NCI-H2171 (cell line): ENCODE measurements at regions not wholly inside any gene's neighbourhood (a gene's known extent, or its start where the extent isn't known, plus 50 kb on each side); places are given as distances from the start of the nearest gene placed in this dataset.
A peak's percentile ranks its signal among the peaks of the same experiment; 100 is the strongest.
"Not testable (repeated sequence)": the region's sequence is repeated elsewhere in the genome, so short reads cannot be mapped to it uniquely, and the experiment has no call there.

Experiments used
- DNase-seq: peaks from one replicate; lab custom pipeline; 2025; lab: John Stamatoyannopoulos, UW

DNA sequence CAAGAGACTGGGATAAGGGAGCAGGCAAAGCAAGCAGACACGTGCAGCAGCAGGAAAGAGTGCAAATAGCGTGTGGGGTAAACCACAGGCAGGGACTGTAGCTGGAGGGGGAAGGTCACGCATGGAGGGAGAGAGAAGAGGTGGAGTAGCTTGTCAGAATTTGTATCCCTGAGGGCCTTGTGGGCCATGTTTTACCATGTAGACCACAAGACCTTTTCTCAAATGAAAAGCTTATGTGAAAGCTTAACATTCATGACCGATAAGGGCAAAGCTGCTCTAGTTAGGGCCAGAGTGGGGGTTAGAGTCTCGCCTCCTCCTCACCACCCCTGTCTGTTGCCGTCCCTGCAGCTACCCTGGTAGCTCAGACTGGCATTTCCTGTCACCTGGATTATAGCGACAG, 152.9 kb upstream of the E2F7 start:
- DNase-seq = no peak

DNA sequence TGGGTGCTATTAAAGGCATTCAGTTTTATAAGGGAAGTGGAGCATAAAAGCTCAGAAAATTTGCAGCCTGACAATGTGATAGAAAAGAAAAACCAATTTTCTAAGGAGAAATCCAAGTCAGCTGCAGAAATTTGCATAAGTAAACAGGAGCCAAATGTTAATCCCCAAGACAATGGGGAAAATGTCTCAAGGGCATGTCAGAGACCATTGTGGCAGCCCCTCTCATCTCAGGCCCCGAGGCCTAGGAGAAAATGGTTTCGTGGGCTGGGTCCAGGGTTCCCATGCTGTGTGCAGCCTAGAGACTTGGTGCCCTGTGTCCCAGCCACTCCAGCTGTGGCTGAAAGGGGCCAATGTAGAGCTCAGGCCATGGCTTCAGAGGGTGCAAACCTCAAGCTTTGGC, 150.8 kb upstream of the E2F7 start:
- DNase-seq = not testable (repeated sequence)

- DNase-seq = no peak
Observed at GRCh38 chr12:77214136-77214535, 148.8 kb upstream of the E2F7 start.

DNA sequence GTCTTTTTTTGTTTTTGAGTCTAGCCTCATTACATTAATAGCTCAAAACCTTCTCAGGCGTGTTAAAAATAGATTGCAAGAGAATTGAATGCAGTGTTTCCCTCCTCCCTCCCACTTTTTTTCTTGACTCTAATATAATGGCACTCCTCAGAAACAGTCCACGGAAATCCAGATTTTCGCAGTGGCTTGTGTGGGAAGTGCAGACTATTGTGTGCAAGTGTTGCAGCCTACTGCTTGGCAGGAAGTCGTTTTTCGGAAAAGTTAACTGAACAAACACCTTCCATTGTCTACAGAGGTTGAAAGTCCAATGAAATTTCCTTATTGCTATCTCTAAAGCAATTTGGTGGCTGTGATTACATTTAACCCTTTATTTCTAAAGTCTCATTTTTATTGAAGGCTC, 147.9 kb upstream of the E2F7 start:
- DNase-seq = no peak

GRCh38 chr12:77210724-77211123, 145.4 kb upstream of the E2F7 start:
- no peak for DNase-seq

DNA sequence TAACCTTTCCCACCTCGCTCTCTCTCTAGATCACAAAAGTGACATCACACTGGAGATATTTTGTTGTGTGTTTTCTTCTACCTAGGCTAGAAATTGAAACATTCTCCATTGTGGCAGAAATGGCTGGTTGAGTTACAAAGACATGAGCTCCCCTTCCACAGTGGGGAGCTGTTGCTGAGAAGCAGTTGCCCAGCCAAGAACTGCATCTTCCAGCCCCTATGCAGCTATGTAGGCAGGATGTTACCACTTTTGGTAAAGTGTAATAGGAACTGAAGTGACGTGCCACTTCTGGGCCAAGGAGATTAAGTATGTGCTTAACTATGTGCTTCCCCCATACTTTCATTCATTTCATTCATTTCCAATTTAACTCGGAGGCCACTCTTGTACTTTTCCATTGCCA, 138.7 kb upstream of the E2F7 start:
- no peak for DNase-seq

DNA sequence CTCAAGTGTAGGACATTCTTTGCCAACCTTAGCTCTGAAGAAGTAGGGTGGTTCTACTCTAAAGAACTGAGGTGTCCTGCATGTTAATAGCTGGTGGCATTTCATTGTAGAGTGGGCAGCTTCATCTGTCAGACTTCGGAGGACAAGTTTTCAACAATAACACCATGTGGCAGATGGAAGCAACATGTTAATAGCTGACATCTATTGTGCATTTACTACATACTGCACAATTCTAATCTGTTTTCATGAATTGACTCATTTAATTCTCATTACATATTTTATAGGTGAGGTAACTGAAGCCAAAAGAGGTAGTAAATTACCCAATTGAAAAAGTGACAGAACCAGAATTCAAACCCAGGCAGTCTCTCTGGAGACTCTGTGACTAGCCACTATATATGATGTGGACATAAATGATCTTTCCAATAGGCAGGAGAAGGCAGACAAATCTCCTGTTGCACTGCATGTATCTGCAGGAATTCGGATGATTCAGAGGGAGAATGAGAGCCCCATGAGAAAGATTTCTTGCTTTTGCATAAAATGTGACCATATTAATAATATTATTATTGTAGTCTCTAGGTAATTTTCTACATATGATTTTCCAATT, 137.2 kb upstream of the E2F7 start:
- DNase-seq = no peak

GRCh38 chr12:77189901-77190416, 124.6 kb upstream of the E2F7 start:
- no peak for DNase-seq

DNA sequence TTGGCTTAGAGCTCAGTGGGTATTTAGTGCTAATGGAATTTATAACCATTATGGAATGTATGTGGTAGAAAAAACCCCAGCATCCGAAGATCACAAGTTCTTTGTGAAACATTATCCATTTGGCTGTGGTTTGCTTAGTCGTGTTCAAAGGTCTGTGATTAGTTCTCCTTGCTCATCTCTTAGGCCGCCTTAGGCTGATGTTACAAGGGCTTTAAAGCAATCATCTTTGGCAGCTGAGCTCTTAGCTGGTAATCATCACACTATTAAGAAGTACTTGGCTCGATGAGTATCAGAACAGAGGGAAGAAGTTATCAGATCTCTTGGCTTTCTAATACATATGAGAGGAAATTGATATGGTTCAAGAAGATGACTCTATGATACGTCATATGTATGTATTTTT, 124.1 kb upstream of the E2F7 start:
- DNase-seq = no peak

- DNase-seq = no peak
Observed at GRCh38 chr12:77179515-77179914, 114.1 kb upstream of the E2F7 start.

GRCh38 chr12:77167801-77168200, 102.4 kb upstream of the E2F7 start:
- DNase-seq = no peak

- DNase-seq = no peak
Observed at GRCh38 chr12:77166696-77167095, 101.3 kb upstream of the E2F7 start.

DNA sequence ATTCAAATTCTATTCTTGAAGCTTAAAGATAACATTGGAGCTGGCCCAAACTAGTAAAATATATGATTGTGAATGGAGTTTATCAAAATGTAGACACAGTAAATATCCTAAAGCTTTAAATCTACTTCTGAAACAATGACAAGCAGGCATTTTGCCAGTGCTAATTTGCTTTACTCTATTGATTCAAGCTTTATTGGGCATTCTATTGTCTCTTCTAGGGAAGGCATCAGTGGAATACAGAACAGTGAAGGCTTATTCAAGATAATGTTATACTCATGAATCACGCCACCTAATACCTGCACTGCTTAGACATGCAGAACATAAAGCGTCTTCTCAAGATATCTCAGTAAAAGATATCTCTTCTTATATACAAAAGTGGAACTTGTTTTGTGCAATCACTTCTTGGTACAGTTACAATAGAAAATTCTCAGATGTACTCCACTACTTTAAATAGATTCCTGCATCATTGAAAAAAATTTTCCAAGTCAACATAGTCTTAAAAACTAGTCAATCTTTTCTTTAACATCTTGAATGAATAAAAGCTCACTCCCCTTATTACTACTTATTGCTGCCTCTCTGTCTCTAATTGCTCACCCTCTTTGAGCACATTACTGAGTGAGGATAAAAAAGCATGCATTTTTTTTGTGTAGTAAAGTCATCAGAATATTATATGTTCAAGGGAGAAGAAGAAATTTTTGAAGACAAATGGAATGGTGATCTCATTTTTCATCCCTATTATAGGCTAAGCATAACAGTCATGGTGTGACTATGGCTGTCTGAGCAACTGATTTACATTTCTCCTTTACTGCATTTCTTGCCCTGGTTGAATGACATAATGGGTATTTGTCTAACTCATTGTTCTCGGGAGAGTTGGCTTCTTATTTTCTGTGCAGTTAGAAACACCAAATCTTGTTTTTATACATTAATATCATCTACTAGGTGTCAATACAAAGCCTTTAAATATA, 98.0 kb upstream of the E2F7 start:
- no peak for DNase-seq

DNA sequence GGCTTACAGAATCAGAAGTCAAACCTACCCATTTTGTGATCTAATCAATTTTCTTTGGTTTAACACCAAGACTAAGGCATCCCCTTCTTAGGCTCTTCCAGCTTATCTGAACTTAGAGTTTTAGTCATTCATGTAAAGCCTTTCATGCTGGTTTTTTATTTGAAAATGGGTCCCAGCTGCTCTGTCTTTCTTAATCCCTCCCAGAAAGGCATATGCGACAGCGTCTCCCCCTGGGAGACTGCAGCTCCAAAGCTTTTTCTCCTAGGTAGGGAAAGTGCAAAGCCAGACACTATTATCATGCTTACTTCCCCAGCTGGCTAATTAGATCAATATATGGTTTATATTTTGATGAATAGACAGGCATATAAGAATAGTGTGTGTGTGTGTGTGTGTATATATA, 96.6 kb upstream of the E2F7 start:
- DNase-seq = no peak

DNA sequence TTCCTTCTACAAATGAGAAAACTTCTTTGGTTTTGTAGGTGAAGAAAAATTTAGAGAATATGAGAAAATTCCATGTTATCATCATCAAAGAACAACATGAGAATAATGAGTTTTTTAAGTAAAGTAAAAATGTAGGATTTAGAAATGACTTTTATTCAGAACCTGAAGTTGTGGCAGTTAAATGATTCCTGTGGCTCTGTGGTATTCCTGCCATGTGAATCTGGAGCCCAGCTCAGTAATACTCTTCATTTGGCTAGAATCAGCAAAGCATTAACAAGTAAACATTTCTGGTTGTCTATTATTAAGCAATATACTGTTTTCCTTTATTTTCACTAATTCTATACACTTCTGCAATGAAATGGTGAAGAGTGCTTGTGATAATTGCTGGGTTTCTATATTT, 95.6 kb upstream of the E2F7 start:
- DNase-seq = no peak

GRCh38 chr12:77153706-77154105, 88.3 kb upstream of the E2F7 start:
- no peak for DNase-seq

DNA sequence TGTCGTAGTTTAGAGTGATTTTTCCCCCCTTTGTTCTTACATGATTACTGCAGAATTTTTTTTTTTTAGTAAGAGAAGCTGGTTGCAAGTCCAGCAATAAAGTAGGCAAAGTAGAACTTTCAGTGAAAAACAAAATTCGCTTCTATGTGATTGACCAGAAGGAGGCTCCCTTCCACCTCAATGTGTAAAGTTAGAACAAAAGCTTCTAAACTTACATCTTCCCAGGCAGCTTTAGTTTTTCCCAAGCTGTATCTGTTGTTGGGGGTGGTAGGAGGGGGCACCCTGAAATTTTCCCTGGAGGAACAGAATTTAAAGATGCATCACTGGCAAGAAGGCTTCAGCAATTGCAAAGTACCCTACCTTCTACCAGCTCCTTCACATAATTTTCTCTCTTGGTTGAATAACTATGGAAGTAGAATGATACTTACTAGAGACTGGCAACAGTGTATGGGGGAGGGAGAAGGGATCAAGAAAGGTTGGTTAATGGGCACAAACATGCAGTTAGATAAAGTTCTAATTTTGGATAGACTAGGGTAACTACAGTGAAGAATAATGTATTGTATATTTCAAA, 87.3 kb upstream of the E2F7 start:
- no peak for DNase-seq

GRCh38 chr12:77151030-77151429, 85.7 kb upstream of the E2F7 start:
- no peak for DNase-seq

DNA sequence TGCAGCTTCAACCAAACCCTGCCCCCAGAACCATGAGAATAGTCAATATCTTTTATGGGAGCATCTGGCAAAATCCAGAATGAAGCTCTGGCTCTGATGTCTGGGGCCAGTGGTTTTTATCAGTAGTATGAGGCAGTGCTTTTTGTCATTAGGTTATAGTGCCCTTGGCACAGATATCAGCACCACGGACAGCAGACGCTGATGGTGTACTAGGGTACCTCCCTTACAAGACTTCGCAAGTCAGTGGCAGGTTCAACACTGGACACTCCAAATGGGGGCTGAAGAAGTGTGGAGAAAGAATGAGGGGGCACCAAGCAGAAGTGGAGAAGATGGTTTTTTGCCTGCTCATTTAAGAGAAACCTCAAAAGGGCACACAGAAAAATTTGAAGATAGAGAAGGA, 68.2 kb upstream of the E2F7 start:
- DNase-seq = no peak

- DNase-seq = peak; percentile 14
Observed at GRCh38 chr12:77131977-77132490, 66.7 kb upstream of the E2F7 start.

DNA sequence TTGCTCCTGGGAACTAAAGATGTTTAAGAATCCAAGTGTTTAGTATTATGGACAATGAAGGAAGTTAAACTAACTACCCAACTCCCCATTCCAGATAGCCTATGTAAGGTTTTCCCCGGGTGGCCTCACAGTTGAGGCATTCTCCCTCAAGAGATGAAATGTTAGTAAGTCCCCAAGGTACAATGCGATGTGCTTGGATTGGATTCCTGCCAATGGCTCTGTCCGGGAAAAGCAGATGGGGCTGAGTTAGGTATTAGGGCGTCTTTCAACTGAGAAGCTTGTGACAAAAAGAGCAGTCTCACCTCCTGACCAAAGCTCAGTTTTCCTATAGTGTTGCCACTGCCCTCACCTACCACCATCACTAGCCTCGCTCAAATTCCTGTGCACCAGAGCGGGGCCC, 64.8 kb upstream of the E2F7 start:
- peak; percentile 32 for DNase-seq

DNA sequence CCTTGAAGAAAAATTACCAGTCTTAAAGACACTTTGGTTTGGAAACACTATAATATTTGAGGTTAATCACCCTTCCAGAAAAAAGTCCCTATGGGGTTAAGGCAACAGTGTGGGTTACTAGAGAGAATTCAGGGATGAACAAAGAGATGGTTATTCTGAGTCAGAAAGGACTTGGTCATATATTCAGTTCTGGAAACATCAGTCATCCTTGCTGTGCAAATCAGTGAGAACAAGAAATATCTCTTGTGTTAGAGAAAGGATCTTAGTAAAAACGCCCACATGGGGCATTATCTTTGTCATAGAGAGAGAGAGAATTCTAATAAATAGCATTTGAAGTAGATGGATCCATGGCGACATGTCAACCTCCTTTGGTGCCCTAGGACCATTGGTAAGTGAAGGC, 59.4 kb upstream of the E2F7 start:
- no peak for DNase-seq

DNA sequence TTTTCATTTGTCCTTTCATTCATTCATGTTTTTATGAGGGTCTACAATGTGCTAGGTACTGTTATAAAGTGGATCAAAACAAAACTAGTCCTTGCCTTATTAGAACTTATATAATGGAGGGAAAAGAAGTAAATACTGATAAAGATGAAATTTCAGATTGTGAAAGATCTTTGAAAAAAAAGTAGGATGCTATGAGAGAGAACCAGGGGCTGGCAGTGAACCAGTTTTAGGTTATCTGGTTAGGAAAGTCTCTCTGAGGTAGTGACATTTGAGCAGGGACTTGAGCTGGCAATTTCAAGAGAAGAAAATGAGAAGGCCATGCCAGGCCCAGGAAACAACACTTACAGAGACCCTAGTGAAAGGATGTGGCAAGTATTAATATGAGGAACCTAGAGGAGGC, 57.3 kb upstream of the E2F7 start:
- DNase-seq = no peak
